Nephron (organoid): ENCODE measurements at regions not wholly inside any gene's neighbourhood (a gene's known extent, or its start where the extent isn't known, plus 50 kb on each side); places are given as distances from the start of the nearest gene placed in this dataset.

ENCODE experiments used
- H3K27ac Mint-ChIP-seq, 3 experiments: 2 replicates each; pipeline ENCODE4 v1.8.0; 2020; ENCODE audit warnings: mixed read lengths in 3 of 3, mild to moderate bottlenecking in 2 of 3, moderate library complexity in 1 of 3
- H3K27me3 Mint-ChIP-seq: 2 replicates; pipeline ENCODE4 v1.8.0; 2021; ENCODE audit warnings: low read depth, mild to moderate bottlenecking, moderate library complexity, mixed read lengths
- H3K36me3 Mint-ChIP-seq: 2 replicates; pipeline ENCODE4 v1.8.0; 2020; ENCODE audit warnings: low read depth, mixed read lengths
- H3K4me1 Mint-ChIP-seq: 2 replicates; pipeline ENCODE4 v1.8.0; 2020; ENCODE audit warnings: mixed read lengths
- H3K4me3 Mint-ChIP-seq, 3 experiments: 2 replicates each; pipeline ENCODE4 v1.8.0; 2020; ENCODE audit warnings: mild to moderate bottlenecking in 3 of 3, mixed read lengths in 3 of 3, moderate library complexity in 2 of 3
- H3K9me3 Mint-ChIP-seq: 2 replicates; pipeline ENCODE4 v1.8.0; 2020; ENCODE audit warnings: mixed read lengths
- CTCF ChIP-seq, 3 experiments: fragments of 200-600 bp; sonication (generic); IDR thresholded peaks; one replicate each; pipeline ENCODE4 v1.5.0; 2021; ENCODE audit warnings: antibody characterized with exemption in 3 of 3; ENCODE audit not compliant: unreplicated experiment in 3 of 3

- H3K27me3 Mint-ChIP-seq, result peaks cover 3% of the 10 kb centered on the region
- no peaks in the 10 kb centered on the region for H3K9me3 Mint-ChIP-seq
- TF ChIP-seq CTCF (IDR thresholded peaks at IDR 0.05; ENCODE audit: unreplicated experiment in 3 of 3), result no peak
- peaks cover 29% of the 10 kb centered on the region for H3K4me1 Mint-ChIP-seq
- no peaks in the 10 kb centered on the region for H3K36me3 Mint-ChIP-seq
- peak overlapping the region in 1 of 3 experiments; percentile 2 for H3K4me3 Mint-ChIP-seq
- H3K27ac Mint-ChIP-seq, result peak overlapping the region; percentile 67 to 91 (median 73)
Observed at GRCh38 chr1:230572121-230573105, 69.9 kb upstream of the COG2 start.

GRCh38 chr1:230570724-230571360 is 71.4 kb upstream of the COG2 start:
- no peak for TF ChIP-seq CTCF (IDR thresholded peaks at IDR 0.05; ENCODE audit: unreplicated experiment in 3 of 3)
- peaks cover 31% of the 10 kb centered on the region for H3K4me1 Mint-ChIP-seq
- no peaks in the 10 kb centered on the region for H3K36me3 Mint-ChIP-seq
- H3K9me3 Mint-ChIP-seq, result no peaks in the 10 kb centered on the region
- peak overlapping the region; percentile 49 to 81 (median 60) for H3K27ac Mint-ChIP-seq
- H3K27me3 Mint-ChIP-seq, result peaks cover 3% of the 10 kb centered on the region
- no peak overlapping the region for H3K4me3 Mint-ChIP-seq

GRCh38 chr1:230569201-230569600 is 73.1 kb upstream of the COG2 start:
- Mint-ChIP-seq H3K4me1 (peaks cover 27% of the 10 kb centered on the region), H3K27me3 (peaks cover 7% of the 10 kb centered on the region), H3K36me3 (no peaks in the 10 kb centered on the region), H3K4me3 (no peak overlapping the region), H3K27ac (peak overlapping the region in 2 of 3 experiments; percentile 37 to 74), H3K9me3 (no peaks in the 10 kb centered on the region)
- no peak for TF ChIP-seq CTCF (IDR thresholded peaks at IDR 0.05; ENCODE audit: unreplicated experiment in 3 of 3)

GRCh38 chr1:230568676-230569075 is 73.6 kb upstream of the COG2 start:
- Mint-ChIP-seq H3K9me3 (no peaks in the 10 kb centered on the region), H3K4me3 (no peak overlapping the region), H3K27me3 (peaks cover 7% of the 10 kb centered on the region), H3K27ac (peak overlapping the region in 2 of 3 experiments; percentile 85 to 97), H3K36me3 (no peaks in the 10 kb centered on the region), H3K4me1 (peaks cover 26% of the 10 kb centered on the region)
- TF ChIP-seq CTCF (IDR thresholded peaks at IDR 0.05; ENCODE audit: unreplicated experiment in 3 of 3), result no peak

GRCh38 chr1:230568008-230568407 is 74.3 kb upstream of the COG2 start:
- H3K27me3 Mint-ChIP-seq, result peaks cover 7% of the 10 kb centered on the region

More at GRCh38 chr1:230568008-230568407, 74.3 kb upstream of the COG2 start:
- H3K27ac Mint-ChIP-seq, result peak overlapping the region; percentile 85 to 97 (median 94)
- H3K4me1 Mint-ChIP-seq, result peaks cover 24% of the 10 kb centered on the region
- TF ChIP-seq CTCF (IDR thresholded peaks at IDR 0.05; ENCODE audit: unreplicated experiment in 3 of 3), result peak; percentile 27 to 33 (median 28)
- H3K36me3 Mint-ChIP-seq, result no peaks in the 10 kb centered on the region
- no peaks in the 10 kb centered on the region for H3K9me3 Mint-ChIP-seq
- H3K4me3 Mint-ChIP-seq, result no peak overlapping the region
